GM10248 (cell line): ENCODE measurements at regions not wholly inside any gene's neighbourhood (a gene's known extent, or its start where the extent isn't known, plus 50 kb on each side); places are given as distances from the start of the nearest gene placed in this dataset.

Experiments
- CTCF ChIA-PET: fragments of 300-600 bp; sonication (Branson Sonifier 250); formaldehyde crosslinking; extraction: SDS; loops from one replicate; lab custom pipeline; 2021; ENCODE audit warnings: antibody characterized with exemption; lab: Yijun Ruan, JAX
- POLR2A ChIA-PET: fragments of 350-650 bp; sonication (Branson Sonifier 250); formaldehyde crosslinking; extraction: SDS; loops from one replicate; lab custom pipeline; 2020; ENCODE audit warnings: antibody characterized with exemption; lab: Yijun Ruan, JAX
- DNase-seq: peaks from one replicate; pipeline ENCODE4 v3.0.0; 2012; ENCODE audit errors: extremely low spot score
- CTCF ChIP-seq: IDR thresholded peaks from 2 replicates; pipeline ENCODE4 v1.5.1; 2012; ENCODE audit warnings: mild to moderate bottlenecking, low read depth; ENCODE audit errors: extremely low read depth, missing control alignments, control extremely low read depth

GRCh38 chr2:235373171-235373570 lies 120.7 kb upstream of the AGAP1 start:
- TF ChIP-seq CTCF: no peak
- ChIA-PET CTCF (no interaction called here), POLR2A (no interaction called here)
- DNase-seq: no peak

GRCh38 chr2:235377176-235377575 lies 116.7 kb upstream of the AGAP1 start:
- TF ChIP-seq CTCF: no peak
- DNase-seq: no peak
- POLR2A ChIA-PET: no interaction called here
- CTCF ChIA-PET: no interaction called here

- no peak for DNase-seq
- TF ChIP-seq CTCF: no peak
- ChIA-PET CTCF (no interaction called here), POLR2A (no interaction called here)
Measured at GRCh38 chr2:235378246-235378645, 115.6 kb upstream of the AGAP1 start.

GRCh38 chr2:235378944-235379343 lies 114.9 kb upstream of the AGAP1 start:
- TF ChIP-seq CTCF: no peak
- CTCF ChIA-PET: no interaction called here

GRCh38 chr2:235381261-235381912 lies 112.5 kb upstream of the AGAP1 start:
- ChIA-PET POLR2A (no interaction called here), CTCF (no interaction called here)
- TF ChIP-seq CTCF: no peak
- DNase-seq: no peak

More at GRCh38 chr2:235378944-235379343, 114.9 kb upstream of the AGAP1 start:
- DNase-seq: no peak
- POLR2A ChIA-PET: no interaction called here

- ChIA-PET CTCF (no interaction called here), POLR2A (no interaction called here)
- no peak for TF ChIP-seq CTCF
- no peak for DNase-seq
Measured at GRCh38 chr2:235382179-235382578, 111.7 kb upstream of the AGAP1 start.

- DNase-seq: no peak
- no peak for TF ChIP-seq CTCF
- ChIA-PET POLR2A (no interaction called here), CTCF (no interaction called here)
Measured at GRCh38 chr2:235382601-235383000, 111.2 kb upstream of the AGAP1 start.
